ENCODE measurements at regions not wholly inside any gene's neighbourhood (a gene's known extent, or its start where the extent isn't known, plus 50 kb on each side); places are given as distances from the start of the nearest gene placed in this dataset.

- TF ChIP-seq CTCF (tag by site-specific recombination; IDR thresholded peaks at IDR 0.05) (no peak), HOXA7 (CRISPR knock-in tag; IDR thresholded peaks at IDR 0.05; ENCODE audit: borderline replicate concordance) (no peak), ZNF513 (tag by site-specific recombination; IDR thresholded peaks at IDR 0.05) (no peak), ZNF600 (tag by site-specific recombination; IDR thresholded peaks at IDR 0.05) (no peak), TSHZ1 (tag by site-specific recombination; IDR thresholded peaks at IDR 0.05; ENCODE audit: borderline replicate concordance) (no peak), ZNF561 (tag by site-specific recombination; IDR thresholded peaks at IDR 0.05; ENCODE audit: borderline replicate concordance) (no peak), ZNF18 (tag by site-specific recombination; IDR thresholded peaks at IDR 0.05) (no peak), ZNF214 (tag by site-specific recombination; IDR thresholded peaks at IDR 0.05; ENCODE audit: borderline replicate concordance) (no peak), GLIS1 (tag by site-specific recombination; IDR thresholded peaks at IDR 0.05) (no peak)
These were observed 91.4 kb upstream of the FLRT2 start for GRCh38 chr14:85438481-85438942.
